ENCODE measurements at regions not wholly inside any gene's neighbourhood (a gene's known extent, or its start where the extent isn't known, plus 50 kb on each side); places are given as distances from the start of the nearest gene placed in this dataset.

DNA sequence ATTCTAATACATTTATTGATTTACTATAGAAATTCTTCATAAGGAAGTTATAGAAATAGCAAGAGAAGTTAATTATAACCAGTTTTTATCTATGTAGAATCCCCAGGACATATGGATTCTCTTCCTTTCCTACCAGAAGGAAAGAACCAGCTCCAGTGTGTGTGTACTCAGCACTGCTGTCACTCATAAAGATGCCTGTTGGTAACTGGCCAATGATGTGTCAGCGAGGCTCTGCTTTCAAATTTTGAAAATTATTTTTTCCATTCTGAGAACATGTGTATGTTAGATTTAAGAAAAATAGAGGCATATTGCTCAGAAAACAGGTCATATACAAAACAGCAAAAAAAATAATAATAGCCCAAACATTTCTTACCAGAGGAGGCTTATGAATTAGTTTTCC lies 814.8 kb upstream of the IGFBP7 start:
- DNase-seq (ENCODE audit: low spot score), result no peak
- in situ Hi-C loops (cut with MboI; ENCODE audit: low sequenced_read_pairs, unreplicated experiment), result no loop called here
- TF ChIP-seq, protein P1, sequence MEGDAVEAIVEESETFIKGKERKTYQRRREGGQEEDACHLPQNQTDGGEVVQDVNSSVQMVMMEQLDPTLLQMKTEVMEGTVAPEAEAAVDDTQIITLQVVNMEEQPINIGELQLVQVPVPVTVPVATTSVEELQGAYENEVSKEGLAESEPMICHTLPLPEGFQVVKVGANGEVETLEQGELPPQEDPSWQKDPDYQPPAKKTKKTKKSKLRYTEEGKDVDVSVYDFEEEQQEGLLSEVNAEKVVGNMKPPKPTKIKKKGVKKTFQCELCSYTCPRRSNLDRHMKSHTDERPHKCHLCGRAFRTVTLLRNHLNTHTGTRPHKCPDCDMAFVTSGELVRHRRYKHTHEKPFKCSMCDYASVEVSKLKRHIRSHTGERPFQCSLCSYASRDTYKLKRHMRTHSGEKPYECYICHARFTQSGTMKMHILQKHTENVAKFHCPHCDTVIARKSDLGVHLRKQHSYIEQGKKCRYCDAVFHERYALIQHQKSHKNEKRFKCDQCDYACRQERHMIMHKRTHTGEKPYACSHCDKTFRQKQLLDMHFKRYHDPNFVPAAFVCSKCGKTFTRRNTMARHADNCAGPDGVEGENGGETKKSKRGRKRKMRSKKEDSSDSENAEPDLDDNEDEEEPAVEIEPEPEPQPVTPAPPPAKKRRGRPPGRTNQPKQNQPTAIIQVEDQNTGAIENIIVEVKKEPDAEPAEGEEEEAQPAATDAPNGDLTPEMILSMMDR (IDR thresholded peaks at IDR 0.05; ENCODE audit: borderline replicate concordance, control extremely low read depth, extremely low read depth, insufficient read depth, missing control alignments), result no peak

DNA sequence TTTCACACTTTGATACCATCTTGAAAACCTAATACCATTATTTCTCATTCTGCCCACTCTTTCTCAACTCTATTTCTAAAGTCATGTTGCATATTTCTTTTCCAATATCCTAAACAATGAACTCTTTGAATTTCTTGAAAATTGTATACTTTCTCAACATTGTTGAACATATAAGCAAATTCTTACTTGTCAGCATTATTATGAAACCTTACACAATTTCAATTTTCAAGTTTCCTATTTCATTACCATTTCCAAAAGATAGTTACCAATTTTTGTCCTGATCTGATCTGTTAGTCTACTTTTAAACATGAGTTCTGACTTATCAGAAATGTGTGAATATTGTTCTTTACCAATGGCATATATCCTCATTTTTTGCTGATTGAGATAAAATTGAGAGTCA lies 806.3 kb upstream of the IGFBP7 start:
- TF ChIP-seq, protein P1 (IDR thresholded peaks at IDR 0.05; ENCODE audit: borderline replicate concordance, control extremely low read depth, extremely low read depth, insufficient read depth, missing control alignments), result no peak
- in situ Hi-C loops (cut with MboI; ENCODE audit: low sequenced_read_pairs, unreplicated experiment), result no loop called here
- DNase-seq (ENCODE audit: low spot score), result no peak

DNA sequence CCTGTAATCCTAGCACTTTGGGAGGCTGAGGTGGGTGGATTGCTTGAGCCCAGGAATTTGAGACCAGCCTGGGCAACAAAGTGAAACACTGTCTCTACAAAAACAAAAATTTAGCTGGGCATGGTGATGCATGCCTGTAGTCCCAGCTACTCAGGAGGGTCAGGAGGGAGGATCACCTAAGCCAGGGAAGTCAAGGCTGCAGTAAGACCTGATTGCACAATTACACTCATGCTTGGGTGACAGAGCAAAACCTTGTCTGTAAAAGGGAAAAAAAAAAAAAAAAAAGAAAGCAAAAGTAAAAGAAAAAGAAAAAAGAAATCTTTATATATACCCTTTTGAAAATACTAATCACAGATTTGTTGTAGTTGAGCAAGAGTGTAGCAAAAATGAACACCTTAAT lies 801.0 kb upstream of the IGFBP7 start:
- TF ChIP-seq, protein P1 (IDR thresholded peaks at IDR 0.05; ENCODE audit: borderline replicate concordance, control extremely low read depth, extremely low read depth, insufficient read depth, missing control alignments), result no peak
- in situ Hi-C loops (cut with MboI; ENCODE audit: low sequenced_read_pairs, unreplicated experiment), result no loop called here
- DNase-seq (ENCODE audit: low spot score), result no peak

DNA sequence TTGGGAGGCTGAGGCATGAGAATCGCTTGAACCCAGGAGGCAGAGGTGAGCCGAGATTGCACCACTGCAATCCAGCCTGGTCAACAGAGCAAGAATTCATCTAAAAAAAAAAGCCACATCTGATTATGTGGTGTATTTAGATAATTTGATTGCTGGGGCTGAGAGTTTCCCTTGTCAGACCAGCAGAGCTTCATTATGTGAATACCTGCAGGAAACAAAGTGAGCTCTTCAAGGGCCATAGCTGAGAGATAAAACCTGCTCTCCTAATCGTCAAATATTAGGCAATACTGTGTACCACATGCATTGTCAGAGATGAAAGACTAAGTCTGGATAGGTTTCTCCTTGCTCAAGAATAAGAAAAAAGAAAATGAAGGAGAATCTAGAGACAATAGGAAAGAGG lies 800.0 kb upstream of the IGFBP7 start:
- TF ChIP-seq, protein P1 (IDR thresholded peaks at IDR 0.05; ENCODE audit: borderline replicate concordance, control extremely low read depth, extremely low read depth, insufficient read depth, missing control alignments), result no peak
- no peak for DNase-seq (ENCODE audit: low spot score)
- in situ Hi-C loops (cut with MboI; ENCODE audit: low sequenced_read_pairs, unreplicated experiment), result no loop called here

DNA sequence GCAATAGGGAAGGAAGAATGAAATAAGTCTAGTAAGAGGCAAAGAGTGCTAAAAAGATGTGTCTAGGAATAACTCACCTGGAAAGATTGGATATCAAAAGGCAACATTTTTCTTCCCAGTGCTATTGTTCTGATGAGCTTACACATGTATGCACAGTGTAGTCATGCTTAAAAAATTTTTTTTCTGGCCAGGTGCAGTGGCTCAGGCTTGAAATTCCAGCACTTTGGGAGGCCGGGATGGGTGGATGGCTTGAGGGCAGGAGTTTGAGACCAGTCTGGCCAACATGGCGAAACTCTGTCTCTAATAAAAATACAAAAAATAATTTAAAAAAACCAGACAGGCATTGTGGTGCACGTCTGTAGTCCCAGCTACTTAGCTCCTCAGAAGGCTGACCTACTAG lies 795.8 kb upstream of the IGFBP7 start:
- in situ Hi-C loops (cut with MboI; ENCODE audit: low sequenced_read_pairs, unreplicated experiment), result no loop called here
- no peak for DNase-seq (ENCODE audit: low spot score)
- TF ChIP-seq, protein P1 (IDR thresholded peaks at IDR 0.05; ENCODE audit: borderline replicate concordance, control extremely low read depth, extremely low read depth, insufficient read depth, missing control alignments), result no peak

DNA sequence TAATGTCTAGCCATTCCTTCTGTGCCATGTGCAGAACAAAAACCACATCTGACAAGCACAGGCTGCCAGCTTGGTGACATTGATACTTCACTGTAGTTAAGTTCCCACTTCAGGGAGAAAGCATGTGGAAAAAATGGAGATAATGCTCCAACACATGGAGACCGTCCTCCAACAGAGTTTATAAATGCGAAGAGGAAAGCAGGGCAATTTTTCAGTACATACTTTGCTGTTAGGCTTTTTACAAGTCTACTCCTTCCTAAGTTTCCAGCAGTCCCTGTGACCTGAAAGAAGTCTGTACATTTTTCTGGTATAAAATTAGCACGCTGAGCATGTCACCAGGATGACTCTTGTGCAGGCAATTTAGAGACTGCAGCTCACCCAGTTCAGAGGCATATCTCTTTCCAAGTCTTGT lies 766.9 kb upstream of the IGFBP7 start:
- TF ChIP-seq, protein P1 (IDR thresholded peaks at IDR 0.05; ENCODE audit: borderline replicate concordance, control extremely low read depth, extremely low read depth, insufficient read depth, missing control alignments), result no peak
- in situ Hi-C loops (cut with MboI; ENCODE audit: low sequenced_read_pairs, unreplicated experiment), result no loop called here
- DNase-seq (ENCODE audit: low spot score), result no peak
